GM23338 (cell line): ENCODE measurements at regions not wholly inside any gene's neighbourhood (a gene's known extent, or its start where the extent isn't known, plus 50 kb on each side); places are given as distances from the start of the nearest gene placed in this dataset.

Source experiments
- ATAC-seq: fragments of 200-7000 bp; cut with Tn5 transposase; 3 replicates; pipeline ENCODE4 v1.9.1; 2020
- DNase-seq: peaks from one replicate; pipeline ENCODE4 v3.0.0-alpha.2; 2015; ENCODE audit warnings: low spot score
- H2AFZ ChIP-seq: fragments of 200-600 bp; sonication (generic); 2 replicates; pipeline ENCODE4 v1.8.0; 2016; ENCODE audit warnings: antibody characterized with exemption, mild to moderate bottlenecking, moderate library complexity
- H3F3A ChIP-seq: fragments of 200-600 bp; sonication (generic); replicated peaks from 2 replicates; pipeline ENCODE4 v1.8.0; 2017; ENCODE audit warnings: antibody characterized with exemption, mixed run types, low read depth
- H3K27ac ChIP-seq: fragments of 200-600 bp; sonication (generic); 2 replicates; pipeline ENCODE4 v1.6.1; 2016; ENCODE audit warnings: low read depth
- H3K27me3 ChIP-seq: fragments of 200-600 bp; sonication (generic); 2 replicates; pipeline ENCODE4 v1.8.0; 2016; ENCODE audit warnings: mild to moderate bottlenecking, mixed run types, moderate library complexity; ENCODE audit not compliant: insufficient read depth
- H3K36me3 ChIP-seq: fragments of 200-600 bp; sonication (generic); 2 replicates; pipeline ENCODE4 v1.8.0; 2016; ENCODE audit warnings: mild to moderate bottlenecking; ENCODE audit not compliant: insufficient read depth
- H3K4me1 ChIP-seq: fragments of 200-600 bp; sonication (generic); 2 replicates; pipeline ENCODE4 v1.8.0; 2016; ENCODE audit warnings: mild to moderate bottlenecking, moderate library complexity; ENCODE audit not compliant: insufficient read depth
- H3K4me2 ChIP-seq: fragments of 200-600 bp; sonication (generic); 2 replicates; pipeline ENCODE4 v1.7.1; 2017; ENCODE audit warnings: mixed run types
- H3K4me3 ChIP-seq: fragments of 200-600 bp; sonication (generic); 2 replicates; pipeline ENCODE4 v1.6.1; 2016; ENCODE audit warnings: mixed run types
- H3K79me2 ChIP-seq: fragments of 200-600 bp; sonication (generic); replicated peaks from 2 replicates; pipeline ENCODE4 v1.8.0; 2017; ENCODE audit warnings: mild to moderate bottlenecking; ENCODE audit not compliant: insufficient read depth
- H3K9me2 ChIP-seq: fragments of 200-600 bp; sonication (generic); 2 replicates; pipeline ENCODE4 v1.8.0; 2017; ENCODE audit not compliant: insufficient read depth
- H4K20me1 ChIP-seq: fragments of 200-600 bp; sonication (generic); replicated peaks from 2 replicates; pipeline ENCODE4 v1.8.0; 2017; ENCODE audit warnings: mild to moderate bottlenecking; ENCODE audit not compliant: insufficient read depth
- H3K27ac Mint-ChIP-seq: 2 replicates; pipeline ENCODE4 v1.8.0; 2020; ENCODE audit warnings: inconsistent platforms, mild to moderate bottlenecking, moderate library complexity, mixed read lengths
- H3K27me3 Mint-ChIP-seq: 3 replicates; pipeline ENCODE4 v1.8.0; 2022; ENCODE audit warnings: low read depth, mild to moderate bottlenecking, moderate library complexity, mixed read lengths, inconsistent platforms; ENCODE audit not compliant: insufficient read depth, poor library complexity
- H3K36me3 Mint-ChIP-seq: 3 replicates; pipeline ENCODE4 v1.8.0; 2021; ENCODE audit warnings: low read depth, mild to moderate bottlenecking, inconsistent platforms, moderate library complexity, mixed read lengths
- H3K4me1 Mint-ChIP-seq: 3 replicates; pipeline ENCODE4 v1.8.0; 2020; ENCODE audit warnings: mild to moderate bottlenecking, inconsistent platforms, mixed read lengths
- H3K4me3 Mint-ChIP-seq: 3 replicates; pipeline ENCODE4 v1.8.0; 2021; ENCODE audit warnings: moderate library complexity, mild to moderate bottlenecking, inconsistent platforms, mixed read lengths
- H3K9me3 Mint-ChIP-seq: 3 replicates; pipeline ENCODE4 v1.8.0; 2020; ENCODE audit warnings: moderate library complexity, mild to moderate bottlenecking, inconsistent platforms, mixed read lengths
- EZH2 ChIP-seq: fragments of 200-600 bp; sonication (generic); IDR thresholded peaks from one replicate; pipeline ENCODE4 v1.8.0; 2017; ENCODE audit warnings: antibody characterized with exemption, mild to moderate bottlenecking, low read depth; ENCODE audit not compliant: unreplicated experiment
- EZH2phosphoT487 ChIP-seq: fragments of 200-600 bp; sonication (generic); IDR thresholded peaks from one replicate; pipeline ENCODE4 v1.8.1; 2018; ENCODE audit warnings: antibody characterized with exemption; ENCODE audit not compliant: unreplicated experiment
- NANOG ChIP-seq: IDR thresholded peaks from 2 replicates; pipeline ENCODE4 v1.6.1; 2016; ENCODE audit warnings: antibody characterized with exemption, borderline replicate concordance
- REST ChIP-seq: IDR thresholded peaks from one replicate; pipeline ENCODE4 v1.6.1; 2018; ENCODE audit warnings: antibody characterized with exemption; ENCODE audit not compliant: unreplicated experiment
- STAT1 ChIP-seq: IDR thresholded peaks from one replicate; pipeline ENCODE4 v1.6.1; 2016; ENCODE audit warnings: antibody characterized with exemption; ENCODE audit not compliant: unreplicated experiment
- ZNF462 ChIP-seq: fragments of 250-450 bp; sonication (Bioruptor Pico); IDR thresholded peaks from 2 replicates; pipeline ENCODE4 v1.5.0; 2020; ENCODE audit warnings: mild to moderate bottlenecking, moderate library complexity

- TF ChIP-seq NANOG (no peak), EZH2phosphoT487 (no peak), ZNF462 (no peak), STAT1 (no peak), REST (no peak), EZH2 (no peak)
- Histone ChIP-seq H3K27me3 (no peaks in the 10 kb centered on the region), H3K4me2 (no peak overlapping the region), H3F3A (0 out of 2 replicates have a peak, but pooled peaks cover 2% of the 10 kb centered on the region), H3K4me3 (no peak overlapping the region), H3K4me1 (no peaks in the 10 kb centered on the region; the same call in 1 of the 2 replicates), H3K79me2 (no peaks in the 10 kb centered on the region), H4K20me1 (no peaks in the 10 kb centered on the region), H2AFZ (no peak overlapping the region), H3K36me3 (no peaks in the 10 kb centered on the region), H3K27ac (no peak overlapping the region), H3K9me2 (no peaks in the 10 kb centered on the region)
- DNase-seq: no peak
- peaks cover 30% of the 10 kb centered on the region for H3K27me3 Mint-ChIP-seq
- no peak for ATAC-seq
- H3K4me1 Mint-ChIP-seq: peaks cover 12% of the 10 kb centered on the region; the same call in 2 of the 3 replicates
- no peak overlapping the region for H3K4me3 Mint-ChIP-seq
- H3K27ac Mint-ChIP-seq: no peak overlapping the region
- H3K36me3 Mint-ChIP-seq: no peaks in the 10 kb centered on the region
- H3K9me3 Mint-ChIP-seq: no peaks in the 10 kb centered on the region
Measured at GRCh38 chr22:27578937-27579617, 222.5 kb downstream of the MN1 start.
